AG09319 (cell line): ENCODE measurements at regions not wholly inside any gene's neighbourhood (a gene's known extent, or its start where the extent isn't known, plus 50 kb on each side); places are given as distances from the start of the nearest gene placed in this dataset.
"Not testable (repeated sequence)": the region's sequence is repeated elsewhere in the genome, so short reads cannot be mapped to it uniquely, and the experiment has no call there.

Experiments
- DNase-seq: peaks from one replicate; pipeline ENCODE4 v3.0.0-alpha.2; 2010; ENCODE audit warnings: low read depth; ENCODE audit errors: extremely low read depth
- TF ChIP-seq, protein P1 (sequence below): IDR thresholded peaks from 2 replicates; pipeline ENCODE4 v1.5.1; 2011; ENCODE audit warnings: low read depth, mild to moderate bottlenecking, inconsistent platforms, low read length, moderate library complexity

GRCh38 chrX:121641560-121641959 is 594.1 kb downstream of the GLUD2 start:
- TF ChIP-seq, protein P1, sequence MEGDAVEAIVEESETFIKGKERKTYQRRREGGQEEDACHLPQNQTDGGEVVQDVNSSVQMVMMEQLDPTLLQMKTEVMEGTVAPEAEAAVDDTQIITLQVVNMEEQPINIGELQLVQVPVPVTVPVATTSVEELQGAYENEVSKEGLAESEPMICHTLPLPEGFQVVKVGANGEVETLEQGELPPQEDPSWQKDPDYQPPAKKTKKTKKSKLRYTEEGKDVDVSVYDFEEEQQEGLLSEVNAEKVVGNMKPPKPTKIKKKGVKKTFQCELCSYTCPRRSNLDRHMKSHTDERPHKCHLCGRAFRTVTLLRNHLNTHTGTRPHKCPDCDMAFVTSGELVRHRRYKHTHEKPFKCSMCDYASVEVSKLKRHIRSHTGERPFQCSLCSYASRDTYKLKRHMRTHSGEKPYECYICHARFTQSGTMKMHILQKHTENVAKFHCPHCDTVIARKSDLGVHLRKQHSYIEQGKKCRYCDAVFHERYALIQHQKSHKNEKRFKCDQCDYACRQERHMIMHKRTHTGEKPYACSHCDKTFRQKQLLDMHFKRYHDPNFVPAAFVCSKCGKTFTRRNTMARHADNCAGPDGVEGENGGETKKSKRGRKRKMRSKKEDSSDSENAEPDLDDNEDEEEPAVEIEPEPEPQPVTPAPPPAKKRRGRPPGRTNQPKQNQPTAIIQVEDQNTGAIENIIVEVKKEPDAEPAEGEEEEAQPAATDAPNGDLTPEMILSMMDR = no peak
- DNase-seq = peak; percentile 52

DNA sequence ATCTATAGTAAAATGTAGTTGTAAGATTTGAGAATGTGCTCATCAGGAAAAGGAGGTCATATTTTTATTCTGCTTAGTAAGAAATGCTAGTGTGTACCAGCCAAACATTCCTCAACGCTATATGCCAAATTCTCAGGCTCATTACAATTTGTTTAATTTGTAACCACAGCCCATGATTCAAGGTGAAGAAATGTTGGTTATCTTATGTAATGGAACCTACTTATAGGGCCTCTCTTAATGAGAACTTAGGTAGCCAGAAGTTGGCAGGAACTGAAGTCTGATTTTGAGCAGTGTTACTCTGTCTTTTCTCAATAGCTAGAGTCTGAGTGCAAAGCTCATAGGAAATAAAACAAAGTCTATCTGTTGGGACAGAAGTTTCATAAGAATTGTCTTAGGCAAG is 595.0 kb downstream of the GLUD2 start:
- TF ChIP-seq, protein P1 = no peak
- DNase-seq = peak; percentile 38

DNA sequence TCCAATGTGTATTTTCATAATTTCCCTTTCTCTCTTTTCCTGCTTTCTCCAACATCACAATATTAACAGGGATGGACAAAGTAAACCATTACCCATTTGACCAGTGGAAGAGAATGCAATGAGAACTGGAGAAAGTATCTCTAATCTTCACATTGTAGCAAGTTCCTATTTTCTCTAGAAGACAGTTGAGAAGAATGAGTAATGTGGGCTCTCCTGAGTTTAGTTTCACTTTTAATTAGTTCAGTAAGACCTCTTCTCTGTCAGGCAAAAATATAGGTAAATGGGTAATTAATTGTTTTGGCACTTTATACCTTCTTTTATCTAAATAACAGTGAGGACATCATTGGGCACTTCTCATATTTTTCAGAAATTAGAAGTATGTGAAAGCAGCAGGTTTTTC is 602.0 kb downstream of the GLUD2 start:
- TF ChIP-seq, protein P1 = no peak
- DNase-seq = no peak

GRCh38 chrX:121655276-121655675 is 607.9 kb downstream of the GLUD2 start:
- DNase-seq = no peak
- TF ChIP-seq, protein P1 = no peak

DNA sequence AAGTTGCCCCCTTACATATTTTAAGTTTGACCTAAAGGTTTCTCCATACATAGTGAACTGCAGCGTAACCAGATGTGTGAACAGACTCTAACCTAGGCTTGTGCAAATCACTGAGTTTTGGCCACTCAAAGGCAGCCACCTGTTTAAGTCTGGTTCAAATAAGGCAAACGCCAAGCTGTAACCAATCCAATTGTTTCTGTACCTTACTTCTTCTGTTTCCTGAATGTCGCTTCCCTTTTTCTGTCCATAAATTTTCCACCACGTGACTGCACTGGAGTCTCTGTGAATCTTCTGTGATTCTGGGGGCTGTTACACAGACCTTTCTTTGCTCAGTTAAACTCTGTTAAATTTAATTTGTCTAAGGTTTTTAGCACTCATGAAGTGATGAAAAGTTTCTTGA is 618.8 kb downstream of the GLUD2 start:
- TF ChIP-seq, protein P1 = no peak
- DNase-seq = no peak

DNA sequence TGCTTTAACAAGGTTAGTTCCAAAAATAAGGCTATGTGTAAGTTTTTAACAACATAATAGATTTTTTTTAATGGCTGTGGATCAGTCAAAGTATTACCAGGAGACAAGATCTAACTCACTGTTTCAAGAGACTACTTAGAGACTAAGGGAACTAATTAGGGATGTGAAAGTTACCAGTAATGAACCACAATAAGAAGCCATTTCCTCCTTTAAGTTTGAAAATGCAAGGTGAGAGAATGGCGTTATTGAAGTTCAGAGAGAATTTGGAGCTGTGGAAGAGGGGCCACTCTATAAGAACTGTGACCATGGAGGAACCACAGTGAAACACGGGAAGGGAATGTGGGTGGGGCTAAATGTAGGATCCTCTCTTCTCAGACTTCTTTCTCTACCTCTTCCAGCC is 624.2 kb downstream of the GLUD2 start:
- DNase-seq = no peak
- TF ChIP-seq, protein P1 = no peak

- DNase-seq = not testable (repeated sequence)
These were observed 661.8 kb downstream of the GLUD2 start for GRCh38 chrX:121709236-121709635.

- DNase-seq = no peak
- TF ChIP-seq, protein P1 = no peak
These were observed 686.1 kb downstream of the GLUD2 start for GRCh38 chrX:121733514-121733913.
